Fibroblast of skin of back (primary cell): ENCODE measurements at regions not wholly inside any gene's neighbourhood (a gene's known extent, or its start where the extent isn't known, plus 50 kb on each side); places are given as distances from the start of the nearest gene placed in this dataset.
"Not testable (repeated sequence)": the region's sequence is repeated elsewhere in the genome, so short reads cannot be mapped to it uniquely, and the experiment has no call there.

ENCODE experiments used
- DNase-seq: peaks from one replicate; pipeline ENCODE4 v3.0.0-alpha.2; 2013

- DNase-seq: peak; percentile 85
These were observed 124.8 kb downstream of the BDH1 start for GRCh38 chr3:197430934-197431333.

- DNase-seq: no peak
These were observed 125.3 kb downstream of the BDH1 start for GRCh38 chr3:197430502-197430901.

- DNase-seq: no peak
These were observed 126.8 kb downstream of the BDH1 start for GRCh38 chr3:197428952-197429351.

GRCh38 chr3:197428117-197428801 is 127.5 kb downstream of the BDH1 start:
- DNase-seq: peak; percentile 85

- no peak for DNase-seq
These were observed 128.6 kb upstream of the DLG1 start for GRCh38 chr3:197427021-197427420.

GRCh38 chr3:197426121-197426566 is 127.7 kb upstream of the DLG1 start:
- DNase-seq: peak; percentile 69

GRCh38 chr3:197425485-197426120 is 127.2 kb upstream of the DLG1 start:
- DNase-seq: no peak

- no peak for DNase-seq
These were observed 126.5 kb upstream of the DLG1 start for GRCh38 chr3:197424674-197425484.

GRCh38 chr3:197424266-197424665 is 125.9 kb upstream of the DLG1 start:
- no peak for DNase-seq

- DNase-seq: no peak
These were observed 125.0 kb upstream of the DLG1 start for GRCh38 chr3:197423376-197423775.

GRCh38 chr3:197422506-197422905 is 124.1 kb upstream of the DLG1 start:
- DNase-seq: no peak

GRCh38 chr3:197421021-197421420 is 122.6 kb upstream of the DLG1 start:
- DNase-seq: no peak

GRCh38 chr3:197420566-197420965 is 122.2 kb upstream of the DLG1 start:
- DNase-seq: no peak

- DNase-seq: no peak
These were observed 121.7 kb upstream of the DLG1 start for GRCh38 chr3:197420115-197420514.

GRCh38 chr3:197419696-197420095 is 121.3 kb upstream of the DLG1 start:
- no peak for DNase-seq

- no peak for DNase-seq
These were observed 119.7 kb upstream of the DLG1 start for GRCh38 chr3:197417911-197418618.

- no peak for DNase-seq
These were observed 119.0 kb upstream of the DLG1 start for GRCh38 chr3:197417441-197417840.

- DNase-seq: not testable (repeated sequence)
These were observed 113.5 kb upstream of the DLG1 start for GRCh38 chr3:197411899-197412298.

- DNase-seq: not testable (repeated sequence)
These were observed 111.8 kb upstream of the DLG1 start for GRCh38 chr3:197410170-197410569.

- DNase-seq: no peak
These were observed 110.0 kb upstream of the DLG1 start for GRCh38 chr3:197408177-197408957.

- DNase-seq: no peak
These were observed 109.1 kb upstream of the DLG1 start for GRCh38 chr3:197407526-197407925.

GRCh38 chr3:197407053-197407452 is 108.6 kb upstream of the DLG1 start:
- no peak for DNase-seq
